ENCODE measurements at regions not wholly inside any gene's neighbourhood (a gene's known extent, or its start where the extent isn't known, plus 50 kb on each side); places are given as distances from the start of the nearest gene placed in this dataset.

DNA sequence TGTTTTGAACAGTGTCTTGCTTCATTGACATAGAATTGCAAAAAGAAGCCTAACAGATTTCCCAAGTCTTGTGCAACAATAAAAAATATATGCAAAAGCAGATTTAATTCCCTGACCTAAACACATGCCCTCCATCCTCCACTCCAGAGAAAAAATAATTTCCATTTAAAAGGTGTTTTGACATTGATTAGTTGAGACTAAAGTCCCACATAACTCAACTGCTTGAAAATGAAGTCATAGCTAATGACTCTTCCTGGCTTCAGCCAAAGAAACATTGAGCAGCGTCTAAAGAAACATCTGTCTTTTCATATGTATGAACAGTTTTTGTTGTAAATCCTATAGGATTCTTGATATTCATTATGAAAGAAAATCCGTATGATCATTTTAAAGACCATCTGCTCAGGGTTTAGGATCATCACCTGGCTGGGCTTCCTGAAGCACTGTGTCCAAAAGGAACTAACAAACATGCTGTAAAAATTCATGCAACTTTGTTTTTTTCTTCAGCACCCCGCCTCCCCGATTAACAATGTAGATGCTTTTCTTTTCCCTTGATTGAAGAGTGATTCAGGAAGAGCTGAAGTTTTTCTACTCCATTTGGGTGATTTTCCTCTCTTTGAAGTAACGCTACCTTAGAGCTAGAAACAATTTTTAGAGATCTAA is 273.4 kb downstream of the HS3ST1 start:
- TF ChIP-seq, protein P1, sequence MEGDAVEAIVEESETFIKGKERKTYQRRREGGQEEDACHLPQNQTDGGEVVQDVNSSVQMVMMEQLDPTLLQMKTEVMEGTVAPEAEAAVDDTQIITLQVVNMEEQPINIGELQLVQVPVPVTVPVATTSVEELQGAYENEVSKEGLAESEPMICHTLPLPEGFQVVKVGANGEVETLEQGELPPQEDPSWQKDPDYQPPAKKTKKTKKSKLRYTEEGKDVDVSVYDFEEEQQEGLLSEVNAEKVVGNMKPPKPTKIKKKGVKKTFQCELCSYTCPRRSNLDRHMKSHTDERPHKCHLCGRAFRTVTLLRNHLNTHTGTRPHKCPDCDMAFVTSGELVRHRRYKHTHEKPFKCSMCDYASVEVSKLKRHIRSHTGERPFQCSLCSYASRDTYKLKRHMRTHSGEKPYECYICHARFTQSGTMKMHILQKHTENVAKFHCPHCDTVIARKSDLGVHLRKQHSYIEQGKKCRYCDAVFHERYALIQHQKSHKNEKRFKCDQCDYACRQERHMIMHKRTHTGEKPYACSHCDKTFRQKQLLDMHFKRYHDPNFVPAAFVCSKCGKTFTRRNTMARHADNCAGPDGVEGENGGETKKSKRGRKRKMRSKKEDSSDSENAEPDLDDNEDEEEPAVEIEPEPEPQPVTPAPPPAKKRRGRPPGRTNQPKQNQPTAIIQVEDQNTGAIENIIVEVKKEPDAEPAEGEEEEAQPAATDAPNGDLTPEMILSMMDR (IDR thresholded peaks at IDR 0.05) = no peak
- no peak for TF ChIP-seq POLR2A (IDR thresholded peaks at IDR 0.05)

Data from adrenal gland (tissue), 5 donors.